NT2/D1 (cell line): ENCODE measurements at regions not wholly inside any gene's neighbourhood (a gene's known extent, or its start where the extent isn't known, plus 50 kb on each side); places are given as distances from the start of the nearest gene placed in this dataset.

ENCODE experiments used
- DNase-seq: peaks from one replicate; pipeline ENCODE4 v3.0.0-alpha.2; 2011; ENCODE audit warnings: low read depth, low spot score
- H3K27me3 ChIP-seq: 2 replicates; pipeline ENCODE4 v1.6.0; 2011; ENCODE audit warnings: mild to moderate bottlenecking; ENCODE audit not compliant: insufficient read length, insufficient read depth
- H3K36me3 ChIP-seq: 2 replicates; pipeline ENCODE4 v1.6.1; 2011; ENCODE audit warnings: mild to moderate bottlenecking, low read length, mixed read lengths; ENCODE audit not compliant: insufficient read depth, insufficient read length
- H3K4me1 ChIP-seq: 2 replicates; pipeline ENCODE4 v1.5.1; 2011; ENCODE audit not compliant: insufficient read depth, insufficient read length
- H3K4me3 ChIP-seq: 2 replicates; pipeline ENCODE4 v1.5.1; 2011; ENCODE audit warnings: low read depth; ENCODE audit not compliant: insufficient read length
- H3K9ac ChIP-seq: 2 replicates; pipeline ENCODE4 v1.6.0; 2011; ENCODE audit warnings: low read depth; ENCODE audit not compliant: insufficient read length
- H3K9me3 ChIP-seq: 2 replicates; pipeline ENCODE4 v1.5.1; 2011; ENCODE audit warnings: mild to moderate bottlenecking, low read length; ENCODE audit not compliant: insufficient read depth
- SUZ12 ChIP-seq: IDR thresholded peaks from 2 replicates; pipeline ENCODE4 v1.6.1; 2011; ENCODE audit not compliant: insufficient read length, insufficient read depth; ENCODE audit errors: extremely low read depth
- YY1 ChIP-seq: IDR thresholded peaks from 2 replicates; pipeline ENCODE4 v1.6.1; 2011; ENCODE audit not compliant: insufficient read length, insufficient read depth
- ZNF274 ChIP-seq: IDR thresholded peaks from 2 replicates; pipeline ENCODE4 v1.6.1; 2011; ENCODE audit warnings: mild to moderate bottlenecking, low read depth, low read length

- H3K9ac ChIP-seq: no peak overlapping the region
- H3K4me1 ChIP-seq: no peaks in the 10 kb centered on the region
- H3K9me3 ChIP-seq: no peaks in the 10 kb centered on the region
- H3K36me3 ChIP-seq: no peaks in the 10 kb centered on the region
- no peaks in the 10 kb centered on the region for H3K27me3 ChIP-seq
- no peak for DNase-seq
- no peak overlapping the region for H3K4me3 ChIP-seq
- TF ChIP-seq ZNF274 (no peak), SUZ12 (no peak), YY1 (no peak)
Measured at GRCh38 chr6:117118490-117118889, 146.9 kb upstream of the VGLL2 start.

- H3K9me3 ChIP-seq: no peaks in the 10 kb centered on the region
- no peak overlapping the region for H3K9ac ChIP-seq
- DNase-seq: no peak
- H3K4me3 ChIP-seq: no peak overlapping the region
- TF ChIP-seq YY1 (no peak), ZNF274 (no peak), SUZ12 (no peak)
- no peaks in the 10 kb centered on the region for H3K36me3 ChIP-seq
- H3K4me1 ChIP-seq: no peaks in the 10 kb centered on the region
- H3K27me3 ChIP-seq: no peaks in the 10 kb centered on the region
Measured at GRCh38 chr6:117126213-117126612, 139.1 kb upstream of the VGLL2 start.

GRCh38 chr6:117128052-117128451 is 137.3 kb upstream of the VGLL2 start:
- no peak overlapping the region for H3K4me3 ChIP-seq
- TF ChIP-seq ZNF274 (no peak), SUZ12 (no peak), YY1 (no peak)
- H3K36me3 ChIP-seq: no peaks in the 10 kb centered on the region
- no peaks in the 10 kb centered on the region for H3K4me1 ChIP-seq
- no peaks in the 10 kb centered on the region for H3K9me3 ChIP-seq
- H3K27me3 ChIP-seq: no peaks in the 10 kb centered on the region
- DNase-seq: no peak
- H3K9ac ChIP-seq: no peak overlapping the region

- no peaks in the 10 kb centered on the region for H3K36me3 ChIP-seq
- no peak for TF ChIP-seq ZNF274
- no peak for TF ChIP-seq SUZ12
- no peak for TF ChIP-seq YY1
- H3K4me1 ChIP-seq: no peaks in the 10 kb centered on the region
- H3K9ac ChIP-seq: no peak overlapping the region
- no peaks in the 10 kb centered on the region for H3K27me3 ChIP-seq
- H3K4me3 ChIP-seq: no peak overlapping the region
- H3K9me3 ChIP-seq: no peaks in the 10 kb centered on the region
- no peak for DNase-seq
Measured at GRCh38 chr6:117130125-117130524, 135.2 kb upstream of the VGLL2 start.

- H3K4me3 ChIP-seq: no peak overlapping the region
- H3K36me3 ChIP-seq: no peaks in the 10 kb centered on the region
- TF ChIP-seq YY1: no peak
- no peak for TF ChIP-seq SUZ12
- TF ChIP-seq ZNF274: no peak
- H3K9ac ChIP-seq: no peak overlapping the region
- H3K27me3 ChIP-seq: no peaks in the 10 kb centered on the region
- no peaks in the 10 kb centered on the region for H3K4me1 ChIP-seq
- no peak for DNase-seq
- no peaks in the 10 kb centered on the region for H3K9me3 ChIP-seq
Measured at GRCh38 chr6:117136702-117137101, 128.7 kb upstream of the VGLL2 start.

GRCh38 chr6:117137711-117138110 is 127.6 kb upstream of the VGLL2 start:
- Histone ChIP-seq H3K9me3 (no peaks in the 10 kb centered on the region), H3K4me1 (no peaks in the 10 kb centered on the region), H3K27me3 (no peaks in the 10 kb centered on the region), H3K4me3 (no peak overlapping the region), H3K36me3 (no peaks in the 10 kb centered on the region), H3K9ac (no peak overlapping the region)
- TF ChIP-seq SUZ12: no peak
- TF ChIP-seq ZNF274: no peak
- no peak for TF ChIP-seq YY1
- no peak for DNase-seq

- H3K9ac ChIP-seq: no peak overlapping the region
- no peak for TF ChIP-seq SUZ12
- no peak for TF ChIP-seq ZNF274
- TF ChIP-seq YY1: no peak
- H3K27me3 ChIP-seq: no peaks in the 10 kb centered on the region
- H3K36me3 ChIP-seq: no peaks in the 10 kb centered on the region
- no peak for DNase-seq
- no peak overlapping the region for H3K4me3 ChIP-seq
- H3K4me1 ChIP-seq: no peaks in the 10 kb centered on the region
- no peaks in the 10 kb centered on the region for H3K9me3 ChIP-seq
Measured at GRCh38 chr6:117138425-117138824, 126.9 kb upstream of the VGLL2 start.

GRCh38 chr6:117138920-117139319 is 126.4 kb upstream of the VGLL2 start:
- no peak overlapping the region for H3K9ac ChIP-seq
- H3K27me3 ChIP-seq: no peaks in the 10 kb centered on the region
- DNase-seq: no peak
- no peaks in the 10 kb centered on the region for H3K9me3 ChIP-seq
- no peak for TF ChIP-seq ZNF274
- TF ChIP-seq SUZ12: no peak
- no peak for TF ChIP-seq YY1
- H3K4me3 ChIP-seq: no peak overlapping the region
- no peaks in the 10 kb centered on the region for H3K36me3 ChIP-seq
- H3K4me1 ChIP-seq: no peaks in the 10 kb centered on the region
